GM12878 (cell line): ENCODE measurements at regions not wholly inside any gene's neighbourhood (a gene's known extent, or its start where the extent isn't known, plus 50 kb on each side); places are given as distances from the start of the nearest gene placed in this dataset.

Source experiments
- ATAC-seq: fragments of 200-7000 bp; cut with Tn5 transposase; 3 replicates; pipeline ENCODE4 v1.9.1; 2020; ENCODE audit warnings: mild to moderate bottlenecking, moderate library complexity
- BruUV-seq: library from RNA; stranded (reverse); fragments of 400-500 nt; replicated peaks from 2 replicates; lab custom pipeline; 2021; lab: Mats Ljungman, UMichigan
- CTCF ChIA-PET: fragments of 300-600 bp; sonication (Branson Sonifier 250); formaldehyde crosslinking; extraction: SDS; loops from one replicate; lab custom pipeline; 2021; ENCODE audit warnings: inconsistent platforms; lab: Yijun Ruan, JAX
- POLR2A ChIA-PET: fragments of 350-600 bp; formaldehyde crosslinking; extraction: SDS; loops from one replicate; lab custom pipeline; 2021; ENCODE audit warnings: inconsistent platforms; lab: Charles Lee
- RAD21 ChIA-PET: fragments of 300-600 bp; sonication (Branson Sonifier 250); formaldehyde crosslinking; loops from one replicate; lab custom pipeline; 2023; ENCODE audit warnings: antibody characterized with exemption; ENCODE audit not compliant: unreplicated experiment; lab: Charles Lee
- SMC1A ChIA-PET: fragments of 300-600 bp; sonication (Branson Sonifier 250); formaldehyde crosslinking; loops from one replicate; lab custom pipeline; 2023; ENCODE audit not compliant: unreplicated experiment, uncharacterized antibody; lab: Charles Lee
- DNase-seq: peaks from one replicate; pipeline ENCODE4 v3.0.0-alpha.2; 2011; ENCODE audit warnings: low read depth, low spot score
- FAIRE-seq: peaks from 3 replicates; lab custom pipeline; 2011; peaks lifted over from hg19 to GRCh38; lab: Jason Lieb, UNC
- H2AFZ ChIP-seq: 2 replicates; pipeline ENCODE4 v1.6.0; 2011; ENCODE audit warnings: low read depth, low read length, control low read depth; ENCODE audit not compliant: control insufficient read depth
- H3K27ac ChIP-seq: 2 replicates; pipeline ENCODE4 v1.5.1; 2011; ENCODE audit warnings: control low read depth; ENCODE audit not compliant: control insufficient read depth, insufficient read depth
- H3K27me3 ChIP-seq, 2 experiments: replicated peaks in 1 of 2; 2 replicates each; pipeline versions ENCODE4 v1.6.0 to v1.6.1; 2011; ENCODE audit warnings: low read length in 1 of 2; ENCODE audit not compliant: control insufficient read depth in 2 of 2, insufficient read depth in 2 of 2
- H3K36me3 ChIP-seq, 2 experiments: 2 replicates each; pipeline ENCODE4 v1.5.1; 2011; ENCODE audit warnings: low read length in 1 of 2; ENCODE audit not compliant: control insufficient read depth in 2 of 2, insufficient read depth in 2 of 2
- H3K4me1 ChIP-seq: 2 replicates; pipeline ENCODE4 v1.6.1; 2011; ENCODE audit warnings: mild to moderate bottlenecking, low read length, moderate library complexity, mixed read lengths; ENCODE audit not compliant: control insufficient read depth, insufficient read depth
- H3K4me2 ChIP-seq: 2 replicates; pipeline ENCODE4 v1.6.0; 2011; ENCODE audit warnings: control low read depth; ENCODE audit not compliant: control insufficient read depth, insufficient read depth
- H3K4me3 ChIP-seq: fragments of 200-600 bp; sonication (generic); 2 replicates; pipeline ENCODE4 v1.5.1; 2016
- H3K79me2 ChIP-seq: 2 replicates; pipeline ENCODE4 v1.6.0; 2011; ENCODE audit warnings: low read length; ENCODE audit not compliant: control insufficient read depth, insufficient read depth
- H3K9ac ChIP-seq: 2 replicates; pipeline ENCODE4 v1.8.0; 2011; ENCODE audit warnings: low read length, control low read depth, mixed read lengths; ENCODE audit not compliant: control insufficient read depth, insufficient read depth
- H3K9me3 ChIP-seq: replicated peaks from 3 replicates; pipeline ENCODE4 v1.5.1; 2011; ENCODE audit warnings: mild to moderate bottlenecking, low read length; ENCODE audit not compliant: control insufficient read depth, insufficient read depth
- H4K20me1 ChIP-seq: 2 replicates; pipeline ENCODE4 v1.6.0; 2011; ENCODE audit not compliant: control insufficient read depth, insufficient read depth
- CEBPB ChIP-seq, 2 experiments: fragments of 150-350 bp in 1 of 2; IDR thresholded peaks; 2 replicates each; pipeline ENCODE4 v1.6.1; 2012 to 2014; ENCODE audit warnings: low read depth in 2 of 2, low read length in 2 of 2, borderline replicate concordance in 1 of 2, inconsistent platforms in 1 of 2
- EGR1 ChIP-seq, 2 experiments: IDR thresholded peaks; 1 replicate in 1 of 2; 2 replicates in 1 of 2; pipeline ENCODE4 v1.6.1; 2011 to 2012; ENCODE audit warnings: low read depth in 2 of 2, low read length in 2 of 2, borderline replicate concordance in 1 of 2, mild to moderate bottlenecking in 1 of 2, moderate library complexity in 1 of 2
- IKZF1 ChIP-seq: fragments of 450-650 bp; conservative IDR thresholded peaks from 2 replicates; pipeline ENCODE4 v1.6.1; 2017; ENCODE audit warnings: antibody characterized with exemption, mild to moderate bottlenecking
- KLF5 ChIP-seq: fragments of 450-650 bp; IDR thresholded peaks from 2 replicates; pipeline ENCODE4 v1.6.1; 2014; ENCODE audit warnings: mild to moderate bottlenecking; ENCODE audit not compliant: partially characterized antibody
- LARP7 ChIP-seq: fragments of 450-650 bp; IDR thresholded peaks from 2 replicates; pipeline ENCODE4 v1.6.1; 2017; ENCODE audit warnings: mild to moderate bottlenecking
- RB1 ChIP-seq: fragments of 450-650 bp; formaldehyde crosslinking; IDR thresholded peaks from 2 replicates; pipeline ENCODE4 v1.6.1; 2017; ENCODE audit warnings: mild to moderate bottlenecking, borderline replicate concordance
- RUNX3 ChIP-seq: IDR thresholded peaks from 2 replicates; pipeline ENCODE4 v1.6.1; 2012; ENCODE audit warnings: low read length, inconsistent platforms
- TCF12 ChIP-seq: IDR thresholded peaks from 2 replicates; pipeline ENCODE4 v1.6.1; 2011; ENCODE audit warnings: low read depth, mild to moderate bottlenecking, low read length
- YBX1 ChIP-seq: fragments of 450-650 bp; IDR thresholded peaks from 2 replicates; pipeline ENCODE4 v1.6.1; 2016; ENCODE audit warnings: antibody characterized with exemption
- ZNF592 ChIP-seq: fragments of 450-650 bp; IDR thresholded peaks from 2 replicates; pipeline ENCODE4 v1.6.1; 2017; ENCODE audit warnings: mild to moderate bottlenecking, moderate library complexity
- WGBS: methylation state at CpG from one replicate; pipeline ENCODE4 v1.1.6; 2016; ENCODE audit warnings: low lambda C conversion rate; ENCODE audit not compliant: insufficient replicate concordance, insufficient coverage; ENCODE audit errors: missing lambda C conversion rate; 5-methylcytosine and 5-hydroxymethylcytosine counted together
- in situ Hi-C: fragments of 300-500 bp; cut with MboI; formaldehyde crosslinking; loops from 9 replicates; pipeline ENCODE4 v1.14.3; 2018; ENCODE audit warnings: mixed read lengths
- intact Hi-C: fragments of 100-400 bp; cut with micrococcal nuclease; formaldehyde crosslinking; loops from one replicate; pipeline ENCODE4 v1.14.2; 2022; ENCODE audit not compliant: unreplicated experiment
- TF ChIP-seq, protein P1 (sequence below): fragments of 450-650 bp; IDR thresholded peaks from 2 replicates; pipeline ENCODE4 v1.6.1; 2016; ENCODE audit warnings: mild to moderate bottlenecking
- TF ChIP-seq, protein P2 (sequence below): fragments of 150-350 bp; IDR thresholded peaks from 2 replicates; pipeline ENCODE4 v1.6.1; 2014; ENCODE audit warnings: mild to moderate bottlenecking, low read depth, low read length
- TF ChIP-seq, protein P3 (sequence below): IDR thresholded peaks from 2 replicates; pipeline ENCODE4 v1.6.1; 2012; ENCODE audit warnings: mild to moderate bottlenecking, low read depth, low read length

GRCh38 chr16:79307214-79307613, 293.3 kb downstream of the MAF start:
- in situ Hi-C loops: no loop called here
- ChIA-PET CTCF (no interaction called here), SMC1A (no interaction called here), POLR2A (no interaction called here), RAD21 (no interaction called here)
- no peaks in the 10 kb centered on the region for H3K4me1 ChIP-seq
- no peak overlapping the region for H3K4me2 ChIP-seq
- no peak overlapping the region for H3K9ac ChIP-seq
- H3K27ac ChIP-seq: no peak overlapping the region
- ATAC-seq (no peak), DNase-seq (no peak), FAIRE-seq (no peak)
- WGBS: 14% methylated on average over 10 of the region's 10 CpGs
- H3K9me3 ChIP-seq: no peaks in the 10 kb centered on the region
- intact Hi-C loops: no loop called here
- H2AFZ ChIP-seq: no peak overlapping the region
- H3K4me3 ChIP-seq: no peak overlapping the region
- H3K36me3 ChIP-seq: no peaks in the 10 kb centered on the region
- BruUV-seq: no TSS peak
- no peaks in the 10 kb centered on the region; the same call in 1 of the 2 replicates for H4K20me1 ChIP-seq
- H3K79me2 ChIP-seq: no peaks in the 10 kb centered on the region
- peaks cover 0 to 6% of the 10 kb centered on the region in 2 experiments; a peak in 1 of 4 replicates for H3K27me3 ChIP-seq
- TF ChIP-seq RB1 (no peak), IKZF1 (no peak), RUNX3 (no peak), LARP7 (no peak), EGR1 (IDR thresholded peaks at IDR 0.05; ENCODE audit: borderline replicate concordance in 1 of 2, low read depth in 2 of 2, low read length in 2 of 2) (no peak), KLF5 (no peak), TCF12 (no peak), ZNF592 (no peak), CEBPB (IDR thresholded peaks at IDR 0.05; ENCODE audit: borderline replicate concordance in 1 of 2, low read depth in 2 of 2, low read length in 2 of 2) (no peak), YBX1 (no peak)
- TF ChIP-seq, protein P1, sequence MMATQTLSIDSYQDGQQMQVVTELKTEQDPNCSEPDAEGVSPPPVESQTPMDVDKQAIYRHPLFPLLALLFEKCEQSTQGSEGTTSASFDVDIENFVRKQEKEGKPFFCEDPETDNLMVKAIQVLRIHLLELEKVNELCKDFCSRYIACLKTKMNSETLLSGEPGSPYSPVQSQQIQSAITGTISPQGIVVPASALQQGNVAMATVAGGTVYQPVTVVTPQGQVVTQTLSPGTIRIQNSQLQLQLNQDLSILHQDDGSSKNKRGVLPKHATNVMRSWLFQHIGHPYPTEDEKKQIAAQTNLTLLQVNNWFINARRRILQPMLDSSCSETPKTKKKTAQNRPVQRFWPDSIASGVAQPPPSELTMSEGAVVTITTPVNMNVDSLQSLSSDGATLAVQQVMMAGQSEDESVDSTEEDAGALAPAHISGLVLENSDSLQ: no peak
- TF ChIP-seq, protein P2, sequence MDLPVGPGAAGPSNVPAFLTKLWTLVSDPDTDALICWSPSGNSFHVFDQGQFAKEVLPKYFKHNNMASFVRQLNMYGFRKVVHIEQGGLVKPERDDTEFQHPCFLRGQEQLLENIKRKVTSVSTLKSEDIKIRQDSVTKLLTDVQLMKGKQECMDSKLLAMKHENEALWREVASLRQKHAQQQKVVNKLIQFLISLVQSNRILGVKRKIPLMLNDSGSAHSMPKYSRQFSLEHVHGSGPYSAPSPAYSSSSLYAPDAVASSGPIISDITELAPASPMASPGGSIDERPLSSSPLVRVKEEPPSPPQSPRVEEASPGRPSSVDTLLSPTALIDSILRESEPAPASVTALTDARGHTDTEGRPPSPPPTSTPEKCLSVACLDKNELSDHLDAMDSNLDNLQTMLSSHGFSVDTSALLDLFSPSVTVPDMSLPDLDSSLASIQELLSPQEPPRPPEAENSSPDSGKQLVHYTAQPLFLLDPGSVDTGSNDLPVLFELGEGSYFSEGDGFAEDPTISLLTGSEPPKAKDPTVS: no peak
- TF ChIP-seq, protein P3, sequence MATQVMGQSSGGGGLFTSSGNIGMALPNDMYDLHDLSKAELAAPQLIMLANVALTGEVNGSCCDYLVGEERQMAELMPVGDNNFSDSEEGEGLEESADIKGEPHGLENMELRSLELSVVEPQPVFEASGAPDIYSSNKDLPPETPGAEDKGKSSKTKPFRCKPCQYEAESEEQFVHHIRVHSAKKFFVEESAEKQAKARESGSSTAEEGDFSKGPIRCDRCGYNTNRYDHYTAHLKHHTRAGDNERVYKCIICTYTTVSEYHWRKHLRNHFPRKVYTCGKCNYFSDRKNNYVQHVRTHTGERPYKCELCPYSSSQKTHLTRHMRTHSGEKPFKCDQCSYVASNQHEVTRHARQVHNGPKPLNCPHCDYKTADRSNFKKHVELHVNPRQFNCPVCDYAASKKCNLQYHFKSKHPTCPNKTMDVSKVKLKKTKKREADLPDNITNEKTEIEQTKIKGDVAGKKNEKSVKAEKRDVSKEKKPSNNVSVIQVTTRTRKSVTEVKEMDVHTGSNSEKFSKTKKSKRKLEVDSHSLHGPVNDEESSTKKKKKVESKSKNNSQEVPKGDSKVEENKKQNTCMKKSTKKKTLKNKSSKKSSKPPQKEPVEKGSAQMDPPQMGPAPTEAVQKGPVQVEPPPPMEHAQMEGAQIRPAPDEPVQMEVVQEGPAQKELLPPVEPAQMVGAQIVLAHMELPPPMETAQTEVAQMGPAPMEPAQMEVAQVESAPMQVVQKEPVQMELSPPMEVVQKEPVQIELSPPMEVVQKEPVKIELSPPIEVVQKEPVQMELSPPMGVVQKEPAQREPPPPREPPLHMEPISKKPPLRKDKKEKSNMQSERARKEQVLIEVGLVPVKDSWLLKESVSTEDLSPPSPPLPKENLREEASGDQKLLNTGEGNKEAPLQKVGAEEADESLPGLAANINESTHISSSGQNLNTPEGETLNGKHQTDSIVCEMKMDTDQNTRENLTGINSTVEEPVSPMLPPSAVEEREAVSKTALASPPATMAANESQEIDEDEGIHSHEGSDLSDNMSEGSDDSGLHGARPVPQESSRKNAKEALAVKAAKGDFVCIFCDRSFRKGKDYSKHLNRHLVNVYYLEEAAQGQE: no peak
